NCI-H82 treated with DMSO at 0.1 percent for 48 hours (cell line): ENCODE measurements at regions not wholly inside any gene's neighbourhood (a gene's known extent, or its start where the extent isn't known, plus 50 kb on each side); places are given as distances from the start of the nearest gene placed in this dataset.

Experiments used
- DNase-seq: peaks from one replicate; lab custom pipeline; 2025; ENCODE audit not compliant: unreplicated experiment; lab: John Stamatoyannopoulos, UW

- DNase-seq: no peak
Observed at GRCh38 chr5:15447209-15447608, 52.8 kb upstream of the FBXL7 start.

GRCh38 chr5:15446552-15446951 lies 53.4 kb upstream of the FBXL7 start:
- no peak for DNase-seq

GRCh38 chr5:15442193-15442570 lies 57.8 kb upstream of the FBXL7 start:
- DNase-seq: no peak

- no peak for DNase-seq
Observed at GRCh38 chr5:15441433-15442192, 58.4 kb upstream of the FBXL7 start.

GRCh38 chr5:15440434-15440833 lies 59.5 kb upstream of the FBXL7 start:
- DNase-seq: no peak

- DNase-seq: no peak
Observed at GRCh38 chr5:15439801-15440200, 60.2 kb upstream of the FBXL7 start.

- DNase-seq: no peak
Observed at GRCh38 chr5:15433709-15434108, 66.3 kb upstream of the FBXL7 start.

GRCh38 chr5:15431923-15432322 lies 68.1 kb upstream of the FBXL7 start:
- DNase-seq: no peak

GRCh38 chr5:15425766-15426165 lies 74.2 kb upstream of the FBXL7 start:
- no peak for DNase-seq

GRCh38 chr5:15424769-15425168 lies 75.2 kb upstream of the FBXL7 start:
- DNase-seq: no peak

GRCh38 chr5:15421921-15422412 lies 78.0 kb upstream of the FBXL7 start:
- no peak for DNase-seq

GRCh38 chr5:15421381-15421780 lies 78.6 kb upstream of the FBXL7 start:
- no peak for DNase-seq

GRCh38 chr5:15420201-15420600 lies 79.8 kb upstream of the FBXL7 start:
- DNase-seq: no peak

- DNase-seq: no peak
Observed at GRCh38 chr5:15417156-15417555, 82.8 kb upstream of the FBXL7 start.

GRCh38 chr5:15406478-15406877 lies 93.5 kb upstream of the FBXL7 start:
- DNase-seq: no peak

- no peak for DNase-seq
Observed at GRCh38 chr5:15393146-15393545, 106.8 kb upstream of the FBXL7 start.

- no peak for DNase-seq
Observed at GRCh38 chr5:15391704-15392397, 108.1 kb upstream of the FBXL7 start.

- DNase-seq: no peak
Observed at GRCh38 chr5:15388866-15389265, 111.1 kb upstream of the FBXL7 start.

- no peak for DNase-seq
Observed at GRCh38 chr5:15387931-15388524, 112.0 kb upstream of the FBXL7 start.

- no peak for DNase-seq
Observed at GRCh38 chr5:15386122-15386521, 113.9 kb upstream of the FBXL7 start.

- DNase-seq: no peak
Observed at GRCh38 chr5:15385553-15385952, 114.4 kb upstream of the FBXL7 start.

GRCh38 chr5:15385037-15385436 lies 114.9 kb upstream of the FBXL7 start:
- no peak for DNase-seq
